Activated CD4-positive, alpha-beta T cell treated with anti-CD3 and anti-CD28 coated beads for 48 hours (primary cell): ENCODE measurements at regions not wholly inside any gene's neighbourhood (a gene's known extent, or its start where the extent isn't known, plus 50 kb on each side); places are given as distances from the start of the nearest gene placed in this dataset.

ENCODE experiments used
- DNase-seq: peaks from one replicate; pipeline ENCODE4 v3.0.0-alpha.2; 2020

DNA sequence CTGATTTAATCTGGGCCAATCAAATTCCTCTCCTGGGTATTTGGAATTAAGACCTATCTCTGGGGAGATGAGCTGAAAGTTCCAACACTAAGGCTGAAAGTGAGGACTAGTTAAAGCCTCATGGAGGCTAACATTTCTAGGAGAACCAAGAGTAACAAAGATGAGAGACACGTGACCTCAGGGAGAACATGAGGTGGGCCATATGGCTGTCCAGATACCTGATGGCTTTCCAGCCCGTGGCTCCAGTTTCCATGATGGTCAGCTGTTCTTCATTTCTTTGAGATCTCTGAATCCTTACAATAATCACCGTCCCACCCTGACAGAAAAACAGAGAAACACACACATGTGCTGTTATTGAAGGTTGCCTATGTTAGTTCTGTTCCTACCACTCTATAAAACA is 66.1 kb downstream of the LEPR start:
- DNase-seq = no peak

GRCh38 chr1:65489481-65489880 is 69.0 kb downstream of the LEPR start:
- no peak for DNase-seq

DNA sequence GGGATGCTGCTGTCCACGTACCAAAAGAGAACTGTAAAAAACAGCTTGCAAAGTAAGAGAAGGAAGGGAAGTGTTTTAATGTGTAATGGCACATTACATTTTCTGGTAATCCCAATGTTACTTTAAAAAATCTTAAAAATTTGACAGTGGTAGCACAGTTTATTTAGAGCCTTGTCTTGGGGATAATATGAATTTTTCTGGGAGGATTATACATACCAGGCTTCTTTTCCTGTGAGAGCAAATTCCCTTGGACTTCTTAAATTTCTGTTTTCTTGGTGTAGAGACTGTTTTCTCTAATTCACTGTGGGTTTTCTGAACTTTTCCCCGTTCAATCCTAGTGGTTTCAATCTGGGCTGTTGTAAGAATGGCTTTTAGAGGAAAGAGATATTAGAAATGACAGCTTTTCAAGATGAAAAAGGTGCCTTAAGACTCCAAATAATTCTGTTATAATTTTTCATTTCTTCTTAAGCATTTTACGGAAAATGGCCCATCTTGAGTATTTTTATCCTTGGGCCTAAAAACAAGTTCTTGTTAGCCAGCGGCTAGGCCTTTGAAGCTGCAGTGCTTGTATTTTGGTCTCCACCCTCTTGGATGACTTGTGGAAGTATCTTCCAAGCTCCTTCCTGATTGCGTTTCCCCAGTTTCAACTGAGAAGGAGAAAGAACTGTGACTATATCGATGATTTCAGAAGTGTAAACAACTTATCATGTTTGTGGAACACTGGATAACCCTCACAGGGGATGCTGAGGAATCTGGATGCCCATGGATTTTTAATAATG is 70.0 kb downstream of the LEPR start:
- no peak for DNase-seq

DNA sequence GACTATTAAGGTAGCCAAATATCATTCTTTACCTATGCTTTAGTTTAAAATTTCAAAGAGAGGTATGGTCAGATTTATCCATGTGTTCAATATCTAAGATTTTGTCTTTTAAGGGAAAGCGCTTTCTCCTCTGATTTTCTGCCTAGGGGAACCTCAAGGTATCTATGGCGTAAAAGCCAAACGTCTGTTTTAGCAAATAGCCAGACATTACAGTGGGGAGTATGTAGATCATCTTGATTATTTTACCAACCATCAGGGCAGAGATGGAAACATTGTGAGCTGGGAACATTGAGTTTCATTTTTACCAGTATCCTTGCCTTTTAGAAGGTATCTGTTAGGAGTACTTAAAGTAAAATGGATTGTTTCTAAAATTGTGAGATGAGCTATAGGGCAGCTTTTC is 71.0 kb downstream of the LEPR start:
- DNase-seq = no peak

GRCh38 chr1:65493802-65494201 is 73.3 kb downstream of the LEPR start:
- no peak for DNase-seq

DNA sequence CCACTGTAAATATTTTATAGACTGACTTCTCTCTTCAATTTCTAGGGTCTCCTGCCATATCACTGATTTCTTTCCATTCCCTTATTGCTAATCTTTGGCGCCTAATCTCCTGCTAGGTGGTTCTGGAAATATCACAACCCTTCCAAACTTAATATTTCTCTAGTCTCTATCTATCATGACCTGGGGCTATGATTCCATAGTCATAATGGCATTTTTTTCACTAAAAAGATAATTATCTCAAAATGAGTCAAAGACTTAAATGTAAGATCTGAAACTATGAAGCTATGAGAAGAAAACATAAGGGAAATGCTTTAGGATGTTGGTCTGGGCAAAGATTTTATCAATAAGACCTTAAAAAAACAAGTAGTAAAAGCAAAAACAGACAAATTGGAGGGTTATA is 74.2 kb downstream of the LEPR start:
- no peak for DNase-seq

DNA sequence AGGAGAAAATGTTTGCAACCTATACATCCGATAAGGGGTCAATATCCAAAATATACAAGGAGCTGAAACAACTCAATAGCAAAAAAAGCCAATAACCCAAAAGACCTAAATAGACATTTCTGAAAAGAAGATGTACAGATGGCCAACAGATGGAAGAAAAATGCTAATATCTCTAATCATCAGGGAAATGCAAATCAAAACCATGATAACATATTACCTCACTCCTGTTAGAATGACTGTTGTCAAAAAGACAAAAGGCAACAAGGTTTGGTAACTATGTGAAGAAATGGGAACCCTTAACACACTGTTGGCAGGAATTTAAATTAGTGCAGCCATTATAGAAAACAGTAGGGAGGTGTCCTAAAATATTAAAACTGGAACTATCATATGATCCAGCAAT is 74.7 kb downstream of the LEPR start:
- no peak for DNase-seq

DNA sequence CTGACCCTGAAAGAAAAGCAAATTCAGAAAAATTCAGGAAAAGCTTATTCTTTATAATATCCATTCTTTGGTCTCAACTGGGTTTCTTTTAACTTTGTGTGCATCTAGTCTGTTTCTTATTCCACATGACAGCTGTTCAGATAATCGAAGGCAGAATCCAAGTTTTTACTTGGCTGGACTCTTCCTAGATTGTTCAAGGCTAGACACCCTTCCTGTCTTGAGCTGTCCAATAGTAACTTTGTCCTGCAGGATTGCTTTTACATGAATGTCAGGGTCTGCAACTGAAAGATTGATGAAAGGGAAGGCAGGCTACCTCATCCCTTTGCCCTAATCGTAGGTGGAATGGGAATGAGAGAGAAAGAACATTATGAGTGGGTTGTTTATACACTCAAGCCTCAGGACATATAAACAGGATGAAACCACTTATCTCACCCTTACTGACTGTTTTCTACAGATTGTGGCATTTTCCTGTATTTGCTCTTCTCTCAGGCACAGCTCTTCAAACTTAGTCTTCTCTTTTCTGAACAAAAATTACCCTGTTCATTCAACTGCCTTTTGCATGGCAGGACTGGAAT is 76.9 kb downstream of the LEPR start:
- no peak for DNase-seq

GRCh38 chr1:65503427-65503826 is 83.0 kb downstream of the LEPR start:
- no peak for DNase-seq

DNA sequence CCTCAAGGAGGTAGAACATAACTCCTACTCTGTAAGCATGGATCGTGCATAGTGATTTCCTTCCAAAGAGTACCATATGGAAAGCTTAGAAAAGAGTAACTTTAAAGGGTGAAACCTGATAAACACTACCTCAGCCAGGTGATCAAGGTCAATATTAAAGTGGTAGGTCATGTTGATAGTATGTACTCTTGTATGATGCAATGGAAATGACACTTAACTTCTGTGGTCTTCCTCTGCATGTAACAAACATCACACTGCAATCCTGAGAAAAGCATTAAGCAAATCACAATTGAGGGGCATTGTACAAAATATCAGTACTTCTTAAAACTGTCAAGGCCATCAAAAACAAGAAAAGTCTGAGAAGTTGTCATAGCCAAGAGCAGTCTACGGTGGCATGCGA is 83.8 kb downstream of the LEPR start:
- DNase-seq = no peak

- no peak for DNase-seq
Observed at GRCh38 chr1:65505547-65506300, 85.3 kb downstream of the LEPR start.

GRCh38 chr1:65508051-65508450 is 87.6 kb downstream of the LEPR start:
- DNase-seq = no peak

GRCh38 chr1:65509912-65510680 is 89.6 kb downstream of the LEPR start:
- DNase-seq = no peak

DNA sequence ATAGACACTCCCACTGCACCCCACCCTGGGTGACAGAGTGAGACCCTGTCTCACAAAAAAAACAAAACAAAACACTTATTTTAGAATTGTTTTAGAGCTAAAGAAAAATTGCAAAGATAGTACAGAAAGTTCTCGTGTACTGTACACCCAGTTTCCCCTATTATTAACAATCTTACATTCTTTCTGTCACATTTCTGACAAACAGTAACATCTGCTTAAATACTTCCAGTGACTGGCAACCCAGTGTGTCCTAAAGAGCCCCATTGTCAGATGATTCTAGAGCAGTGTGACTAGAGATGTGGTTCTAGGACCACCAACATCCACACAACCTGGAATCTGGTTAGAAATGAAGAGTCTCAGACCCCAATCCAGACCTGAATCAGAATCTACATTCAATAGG is 90.5 kb downstream of the LEPR start:
- DNase-seq = no peak

DNA sequence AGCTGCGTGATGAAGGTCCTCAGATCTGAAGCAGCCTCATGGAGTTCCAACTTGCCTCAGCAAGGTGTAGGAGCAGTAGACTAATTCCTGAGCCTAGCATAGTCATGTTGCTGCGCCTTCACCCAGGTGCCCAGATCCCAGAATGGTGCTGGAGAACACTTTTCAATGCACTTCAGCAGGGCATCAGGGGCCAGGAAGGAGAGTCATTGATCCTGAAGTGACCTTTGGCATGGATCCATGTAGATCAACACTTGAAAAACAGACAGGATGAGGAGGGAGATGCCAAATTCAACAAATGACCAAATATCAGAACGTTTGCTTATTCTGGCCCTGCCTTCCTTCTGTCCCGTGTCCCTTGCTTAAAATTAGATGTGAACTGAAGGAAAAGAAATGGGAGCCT is 91.9 kb downstream of the LEPR start:
- no peak for DNase-seq

DNA sequence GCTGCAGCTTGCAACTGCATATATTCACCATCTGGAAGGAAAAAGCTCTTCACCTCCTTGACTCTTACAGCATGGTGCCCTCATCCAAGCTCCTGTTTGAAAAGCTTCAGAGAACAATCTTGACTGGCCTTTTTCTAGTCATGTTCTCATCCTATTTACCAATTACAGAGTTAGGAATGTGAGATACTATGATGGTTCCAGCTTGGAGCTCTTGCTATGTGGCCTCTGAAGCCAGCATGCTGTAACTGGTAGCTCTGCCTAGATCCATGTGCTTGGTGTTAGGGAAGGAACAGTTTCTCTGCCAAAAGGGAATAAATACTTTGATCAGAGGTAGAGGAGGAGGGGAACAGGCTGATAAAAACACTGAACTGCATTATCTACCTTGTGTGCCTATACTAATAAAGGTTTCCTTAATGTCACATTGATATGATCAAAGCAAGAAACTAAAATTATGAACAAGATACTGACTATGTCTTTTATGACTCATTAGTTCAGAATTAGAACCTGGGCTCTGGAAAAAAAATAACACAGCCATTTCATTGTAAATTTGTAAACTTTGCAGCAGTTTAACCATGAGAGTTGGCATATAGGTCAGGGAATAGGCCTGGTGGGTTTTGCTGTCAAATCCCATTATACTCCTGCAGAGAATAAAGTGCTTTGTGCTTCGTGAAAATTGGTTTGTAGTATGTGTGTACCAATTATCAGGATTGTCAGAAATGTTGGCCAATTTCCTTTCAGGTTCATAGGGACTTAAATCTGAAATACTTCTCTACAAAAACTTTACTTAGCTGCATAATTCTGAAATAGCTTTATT is 92.7 kb downstream of the LEPR start:
- DNase-seq = no peak

DNA sequence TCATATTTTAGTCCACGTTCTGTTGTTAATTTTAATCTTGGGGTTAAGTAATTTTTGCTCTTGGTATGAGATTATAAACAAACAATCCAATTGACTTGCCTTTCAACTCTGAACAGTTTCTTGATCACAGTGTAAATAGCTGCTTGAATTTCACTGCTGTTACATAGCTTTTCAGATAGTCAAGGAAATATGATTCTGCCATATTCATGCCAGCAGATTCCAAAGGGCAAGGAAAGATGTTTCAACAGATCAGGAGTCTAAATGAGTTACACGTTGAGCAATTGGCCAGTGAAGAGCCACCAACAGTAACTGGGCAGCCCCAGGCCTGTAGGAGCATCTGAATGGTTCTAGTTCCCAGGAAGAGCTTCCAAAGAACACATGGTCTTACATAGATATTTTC is 93.6 kb downstream of the LEPR start:
- DNase-seq = no peak

- no peak for DNase-seq
Observed at GRCh38 chr1:65524931-65525265, 104.4 kb downstream of the LEPR start.

DNA sequence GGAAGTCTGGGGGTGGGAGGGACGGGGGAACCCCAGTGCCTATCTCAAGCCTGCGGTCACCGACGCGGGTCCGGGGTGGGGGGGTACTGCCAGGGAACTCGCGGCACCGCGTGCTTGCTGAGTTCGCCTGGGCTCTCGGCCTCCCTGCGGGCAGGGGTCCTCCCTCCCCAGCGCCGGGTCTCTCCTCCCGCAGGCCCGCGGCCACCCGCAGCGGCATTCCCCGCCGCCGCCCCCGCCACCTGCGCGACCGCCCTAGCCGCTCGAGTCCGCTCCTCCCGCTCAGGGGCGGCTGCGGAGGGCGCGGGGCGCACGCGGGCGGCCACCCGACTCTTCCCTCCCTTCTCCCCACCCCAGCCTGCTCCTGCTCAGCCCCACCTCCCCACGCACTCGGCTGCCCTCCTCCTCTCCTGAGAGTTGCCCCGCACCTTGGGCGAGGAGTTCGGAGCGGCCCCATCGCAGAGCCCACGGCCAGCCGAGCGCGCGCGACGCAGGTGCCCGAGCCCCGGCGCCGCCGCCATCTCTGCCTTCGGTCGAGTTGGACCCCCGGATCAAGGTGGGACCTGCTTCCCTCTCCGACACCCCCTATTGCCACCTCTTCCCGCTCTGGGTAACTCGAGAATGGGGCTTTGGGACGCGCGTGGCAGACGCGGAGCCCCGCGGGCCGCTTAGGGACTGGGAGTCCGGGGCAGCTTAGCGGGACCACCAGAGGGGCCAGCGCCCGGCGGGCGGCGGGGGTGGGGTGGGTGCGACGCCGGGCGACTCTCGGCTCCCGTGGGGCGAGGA is 105.0 kb downstream of the LEPR start:
- DNase-seq = peak; percentile 8

- no peak for DNase-seq
Observed at GRCh38 chr1:65526049-65526556, 105.6 kb downstream of the LEPR start.

GRCh38 chr1:65527190-65527589 is 106.7 kb downstream of the LEPR start:
- DNase-seq = no peak
